LNCaP clone FGC (cell line): ENCODE measurements at regions not wholly inside any gene's neighbourhood (a gene's known extent, or its start where the extent isn't known, plus 50 kb on each side); places are given as distances from the start of the nearest gene placed in this dataset.

Experiments
- DNase-seq: peaks from one replicate; pipeline ENCODE4 v3.0.0-alpha.2; 2011; ENCODE audit warnings: low read depth
- H3K4me3 ChIP-seq: 2 replicates; pipeline ENCODE4 v1.5.1; 2011; ENCODE audit warnings: mild to moderate bottlenecking, low read depth, low read length, control low read depth
- TF ChIP-seq, protein P1 (sequence below): IDR thresholded peaks from 2 replicates; pipeline ENCODE4 v1.5.1; 2012; ENCODE audit warnings: mild to moderate bottlenecking; ENCODE audit not compliant: control insufficient read depth, insufficient read depth; ENCODE audit errors: extremely low read depth

GRCh38 chr6:165869526-165869925, 206.5 kb upstream of the PDE10A start:
- TF ChIP-seq, protein P1, sequence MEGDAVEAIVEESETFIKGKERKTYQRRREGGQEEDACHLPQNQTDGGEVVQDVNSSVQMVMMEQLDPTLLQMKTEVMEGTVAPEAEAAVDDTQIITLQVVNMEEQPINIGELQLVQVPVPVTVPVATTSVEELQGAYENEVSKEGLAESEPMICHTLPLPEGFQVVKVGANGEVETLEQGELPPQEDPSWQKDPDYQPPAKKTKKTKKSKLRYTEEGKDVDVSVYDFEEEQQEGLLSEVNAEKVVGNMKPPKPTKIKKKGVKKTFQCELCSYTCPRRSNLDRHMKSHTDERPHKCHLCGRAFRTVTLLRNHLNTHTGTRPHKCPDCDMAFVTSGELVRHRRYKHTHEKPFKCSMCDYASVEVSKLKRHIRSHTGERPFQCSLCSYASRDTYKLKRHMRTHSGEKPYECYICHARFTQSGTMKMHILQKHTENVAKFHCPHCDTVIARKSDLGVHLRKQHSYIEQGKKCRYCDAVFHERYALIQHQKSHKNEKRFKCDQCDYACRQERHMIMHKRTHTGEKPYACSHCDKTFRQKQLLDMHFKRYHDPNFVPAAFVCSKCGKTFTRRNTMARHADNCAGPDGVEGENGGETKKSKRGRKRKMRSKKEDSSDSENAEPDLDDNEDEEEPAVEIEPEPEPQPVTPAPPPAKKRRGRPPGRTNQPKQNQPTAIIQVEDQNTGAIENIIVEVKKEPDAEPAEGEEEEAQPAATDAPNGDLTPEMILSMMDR = no peak
- no peak overlapping the region for H3K4me3 ChIP-seq
- DNase-seq = no peak

- TF ChIP-seq, protein P1 = no peak
- no peak overlapping the region for H3K4me3 ChIP-seq
- DNase-seq = no peak
Measured at GRCh38 chr6:165864925-165865324, 201.9 kb upstream of the PDE10A start.

- DNase-seq = no peak
- TF ChIP-seq, protein P1 = no peak
Measured at GRCh38 chr6:165864218-165864617, 201.2 kb upstream of the PDE10A start.

DNA sequence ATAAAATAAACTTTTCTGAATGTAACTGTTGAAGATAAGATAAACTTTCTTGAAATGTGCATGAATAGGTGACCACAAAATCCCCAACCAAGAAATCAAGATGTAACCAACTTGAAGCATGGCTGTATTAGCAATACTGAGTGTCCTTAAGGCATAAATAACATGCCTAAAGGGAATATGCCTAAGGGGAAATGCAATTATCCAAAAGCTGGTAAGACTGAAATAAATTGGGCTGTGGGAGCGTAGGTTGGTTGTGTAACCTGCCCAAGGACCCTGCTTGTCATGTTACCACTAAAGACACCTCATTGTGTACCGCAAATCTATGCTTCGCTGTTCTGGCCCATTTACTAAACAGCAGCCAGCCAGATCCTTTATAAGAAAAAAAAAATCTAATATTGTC, 200.8 kb upstream of the PDE10A start:
- DNase-seq = no peak
- H3K4me3 ChIP-seq = no peak overlapping the region
- TF ChIP-seq, protein P1 = no peak

More at GRCh38 chr6:165864218-165864617, 201.2 kb upstream of the PDE10A start:
- no peak overlapping the region for H3K4me3 ChIP-seq

DNA sequence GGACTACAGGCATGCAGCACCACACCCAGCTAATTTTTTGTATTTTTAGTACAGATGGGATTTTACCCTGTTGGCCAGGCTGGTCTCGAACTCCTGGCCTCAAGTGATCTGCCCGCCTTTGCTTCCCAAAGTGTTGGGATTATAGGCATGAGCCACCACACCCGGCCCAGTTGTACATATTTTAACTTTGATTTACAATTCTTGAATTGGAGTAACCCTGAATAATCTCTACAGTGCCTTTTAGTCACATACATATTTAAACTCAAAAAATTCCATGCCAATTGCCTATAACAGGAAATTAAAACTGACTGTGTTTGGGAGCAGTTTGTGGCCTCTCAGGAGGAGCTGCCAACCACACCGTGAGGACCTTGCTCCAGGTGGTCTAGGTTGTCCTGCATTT, 199.8 kb upstream of the PDE10A start:
- DNase-seq = no peak
- H3K4me3 ChIP-seq = no peak overlapping the region
- TF ChIP-seq, protein P1 = no peak

DNA sequence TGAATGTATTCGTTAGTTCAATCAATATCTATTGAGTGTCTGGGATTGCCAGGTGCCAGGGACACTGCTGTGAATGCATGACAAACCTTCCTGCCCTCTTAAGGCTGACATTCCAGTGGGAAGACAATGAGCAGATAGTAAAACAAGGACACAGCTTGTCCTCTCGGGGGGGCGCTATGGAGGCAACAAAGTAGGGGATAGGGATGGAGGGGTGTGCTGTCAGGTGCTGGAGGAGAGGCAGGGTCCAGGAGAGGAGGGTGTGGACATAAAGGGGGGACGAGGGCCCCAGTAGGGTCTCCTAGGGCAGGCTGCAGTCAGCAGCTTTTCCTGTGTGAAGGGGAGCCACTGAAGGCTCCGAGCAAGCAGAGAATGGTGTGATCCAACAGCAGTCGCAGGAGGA, 198.2 kb upstream of the PDE10A start:
- no peak for DNase-seq
- TF ChIP-seq, protein P1 = no peak
- no peak overlapping the region for H3K4me3 ChIP-seq

- no peak for DNase-seq
- H3K4me3 ChIP-seq = no peak overlapping the region
- TF ChIP-seq, protein P1 = peak; percentile 56
Measured at GRCh38 chr6:165858586-165858985, 195.5 kb upstream of the PDE10A start.
